HG02678 (cell line): ENCODE measurements at regions not wholly inside any gene's neighbourhood (a gene's known extent, or its start where the extent isn't known, plus 50 kb on each side); places are given as distances from the start of the nearest gene placed in this dataset.
"Not testable (repeated sequence)": the region's sequence is repeated elsewhere in the genome, so short reads cannot be mapped to it uniquely, and the experiment has no call there.

ENCODE experiments used
- ATAC-seq: cut with Tn5 transposase; IDR thresholded peaks from one replicate; pipeline ENCODE4 v1.9.1; 2021; ENCODE audit warnings: mild to moderate bottlenecking, moderate library complexity; ENCODE audit not compliant: unreplicated experiment

DNA sequence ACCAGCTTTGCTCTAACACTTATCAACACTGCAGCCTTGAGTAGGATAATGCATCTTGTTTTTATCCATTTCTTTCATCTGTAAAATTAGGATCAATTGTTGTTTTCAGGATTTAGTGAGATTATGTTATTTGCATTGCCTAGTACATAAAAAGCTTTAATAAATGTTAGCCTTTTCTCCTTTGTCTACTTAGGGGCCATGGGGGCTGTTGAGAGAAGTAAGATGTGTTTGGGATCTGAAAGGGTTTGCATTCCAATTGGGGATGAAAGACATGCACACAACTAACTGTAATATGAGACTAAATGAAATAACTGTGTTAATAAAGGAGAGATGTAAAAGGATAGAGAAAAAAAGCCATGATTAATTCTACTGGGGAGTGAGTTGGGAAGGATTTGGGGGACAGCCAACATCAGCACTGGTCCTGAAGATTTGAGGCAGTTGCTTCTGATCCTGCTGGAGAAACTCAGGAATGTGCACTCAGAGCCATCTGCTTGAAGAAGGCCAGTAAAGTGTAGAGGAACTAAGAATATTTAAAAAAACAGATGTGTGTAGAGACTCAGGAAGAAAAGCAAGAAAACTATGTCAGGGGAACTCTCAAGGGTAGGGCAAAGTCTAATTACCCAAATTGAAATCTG lies 236.3 kb downstream of the OLFM4 start:
- ATAC-seq: no peak

DNA sequence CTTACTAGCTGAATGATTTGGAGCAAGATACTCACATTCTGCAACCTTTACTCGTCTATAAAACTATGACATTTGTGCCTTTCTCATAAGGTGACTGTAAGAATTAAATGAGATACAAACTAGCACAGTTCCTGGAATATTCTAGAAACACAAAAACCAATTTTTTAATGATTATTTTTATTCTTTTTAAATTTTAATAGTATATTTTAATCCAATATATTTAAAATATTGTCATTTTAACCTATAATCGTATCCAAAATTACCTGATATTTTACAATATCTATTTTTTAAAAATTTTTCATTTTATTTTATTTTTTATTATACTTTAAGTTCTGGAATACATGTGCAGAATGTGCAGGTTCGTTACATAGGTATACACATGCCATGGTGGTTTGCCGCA lies 238.1 kb downstream of the OLFM4 start:
- no peak for ATAC-seq

DNA sequence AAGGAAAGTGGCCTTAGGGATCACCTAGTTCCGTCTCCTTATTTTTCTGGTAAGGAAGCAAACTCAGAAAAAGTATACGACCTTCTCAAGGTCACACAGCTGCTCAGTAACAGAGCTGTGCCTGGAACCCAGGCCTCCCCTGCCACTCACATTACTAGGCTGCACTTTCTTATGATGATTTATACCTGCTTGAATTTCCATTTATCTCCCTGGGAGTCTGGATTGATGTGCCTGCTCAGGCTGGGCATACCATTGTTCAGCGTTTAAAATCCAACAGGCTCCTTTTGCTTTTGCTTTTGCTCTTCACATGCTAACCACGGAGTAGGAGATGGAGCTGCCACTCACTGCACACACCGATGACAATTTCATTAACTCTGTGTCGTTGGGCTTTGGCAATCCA lies 241.0 kb downstream of the OLFM4 start:
- no peak for ATAC-seq

DNA sequence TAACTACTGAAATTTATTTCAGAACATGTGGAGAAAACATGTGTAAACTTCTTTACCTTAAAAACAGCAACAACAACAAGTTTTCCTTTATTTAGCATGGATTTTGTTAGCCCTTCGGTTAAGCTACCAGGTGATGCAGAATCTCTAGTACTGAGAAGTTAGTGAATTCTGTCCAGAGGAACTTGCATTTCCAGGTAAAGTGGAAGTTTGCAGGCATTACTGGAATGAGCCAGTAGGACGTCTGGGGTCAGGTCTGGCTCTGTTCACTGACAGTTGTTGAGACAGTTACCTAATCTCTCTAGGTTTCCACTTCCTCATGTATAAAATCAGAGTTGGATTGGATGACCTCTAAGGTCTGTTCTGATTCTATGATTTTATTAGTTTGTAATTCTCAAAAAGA lies 244.3 kb downstream of the OLFM4 start:
- no peak for ATAC-seq

DNA sequence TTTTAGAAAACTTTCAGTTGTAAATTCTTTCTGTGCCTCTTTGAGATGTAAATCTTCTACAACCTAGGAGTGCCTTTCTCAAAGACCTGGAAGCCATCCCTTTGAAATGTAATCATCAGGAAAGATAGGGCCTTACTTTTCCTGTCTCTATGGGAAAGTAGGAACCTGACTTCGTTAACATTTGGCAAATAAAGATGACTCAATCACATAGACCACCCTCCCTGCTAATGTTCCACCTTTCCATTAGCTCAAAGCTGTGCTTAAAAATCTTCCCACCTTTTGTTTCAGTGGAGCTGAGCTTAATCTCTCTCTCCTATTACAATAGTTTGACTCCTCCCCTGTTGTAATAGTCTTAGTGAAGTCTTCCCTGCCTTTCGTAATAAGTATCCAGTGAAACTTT lies 247.7 kb downstream of the OLFM4 start:
- no peak for ATAC-seq

DNA sequence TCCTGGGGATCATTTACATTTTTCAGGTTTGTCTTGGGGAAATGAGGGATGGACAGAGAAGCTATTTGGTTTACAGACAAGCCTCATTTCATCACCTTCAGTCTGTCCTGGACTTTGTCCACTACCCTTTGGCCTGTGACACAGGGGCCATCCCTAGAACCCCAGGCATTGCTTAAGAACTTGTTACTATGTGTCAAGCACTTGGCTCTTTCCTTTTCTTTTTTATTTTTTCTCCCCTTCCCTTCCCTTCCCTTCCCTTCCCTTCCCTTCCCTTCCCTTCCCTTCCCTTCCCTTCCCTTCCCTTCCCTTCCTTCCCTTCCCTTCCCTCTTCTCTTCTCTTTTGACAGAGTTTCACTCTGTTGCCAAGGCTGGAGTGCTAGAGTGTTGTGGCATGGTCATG lies 253.1 kb downstream of the OLFM4 start:
- ATAC-seq: no peak

DNA sequence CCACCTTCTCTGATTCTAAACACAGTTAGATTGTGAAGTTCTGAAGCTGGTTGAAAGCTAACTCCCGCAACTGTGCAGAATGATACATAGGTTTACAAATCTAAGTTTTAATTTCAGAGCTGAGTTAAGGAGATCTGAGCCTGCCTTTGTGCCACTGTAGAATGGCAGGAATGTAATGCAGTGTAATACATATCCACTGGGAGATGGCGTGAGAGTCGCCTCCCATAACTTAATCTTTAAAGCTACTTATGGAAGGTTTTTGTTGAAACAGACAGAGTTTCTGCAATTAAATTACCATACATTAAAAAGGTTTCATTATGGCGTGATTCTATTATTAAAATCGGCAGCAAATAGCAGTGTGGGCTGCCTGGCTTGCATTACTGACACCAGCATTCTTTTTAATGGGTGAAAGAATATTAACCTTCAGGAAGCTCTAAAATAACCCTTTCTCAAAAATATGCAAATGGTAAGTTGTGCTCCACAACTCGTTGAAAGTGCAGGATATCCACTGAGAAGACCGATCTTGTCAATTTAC lies 257.4 kb downstream of the OLFM4 start:
- no peak for ATAC-seq

DNA sequence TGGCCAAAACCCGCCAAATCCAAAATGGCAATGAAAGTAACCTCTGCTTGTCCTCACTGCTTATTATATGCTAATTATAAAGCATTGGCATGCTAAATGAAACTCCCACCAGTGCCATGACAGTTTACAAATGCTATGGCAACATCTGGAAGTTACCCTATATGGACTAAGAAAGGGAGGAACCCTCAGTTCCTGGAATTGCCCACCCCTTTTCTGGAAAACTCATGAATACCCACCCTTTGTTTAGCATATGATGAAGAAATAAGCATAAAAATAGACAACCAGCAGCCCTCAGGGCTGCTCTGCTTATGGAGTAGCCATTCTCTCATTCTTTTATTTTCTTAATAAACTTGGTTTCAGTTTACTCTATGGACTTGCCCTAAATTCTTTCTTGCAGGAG lies 269.8 kb downstream of the OLFM4 start:
- ATAC-seq: no peak

DNA sequence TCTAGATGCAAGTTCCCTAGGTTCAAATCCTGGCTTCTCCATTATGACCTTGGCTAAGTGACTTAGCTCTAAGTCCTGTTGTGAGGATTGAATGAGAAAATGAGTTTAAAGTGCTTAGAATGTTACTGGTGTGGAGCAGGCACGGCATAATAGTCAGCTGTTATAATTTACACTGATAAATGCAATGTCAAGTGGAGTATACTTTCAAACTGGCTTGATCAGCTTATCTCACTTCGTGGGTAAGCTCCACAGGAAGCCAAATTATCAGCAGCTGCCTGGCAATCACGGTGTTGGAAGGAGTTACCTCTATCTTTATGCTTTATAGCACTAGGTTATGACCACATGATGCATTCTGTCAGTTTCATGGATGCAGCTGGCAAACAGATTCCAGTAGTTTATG lies 272.8 kb downstream of the OLFM4 start:
- no peak for ATAC-seq

DNA sequence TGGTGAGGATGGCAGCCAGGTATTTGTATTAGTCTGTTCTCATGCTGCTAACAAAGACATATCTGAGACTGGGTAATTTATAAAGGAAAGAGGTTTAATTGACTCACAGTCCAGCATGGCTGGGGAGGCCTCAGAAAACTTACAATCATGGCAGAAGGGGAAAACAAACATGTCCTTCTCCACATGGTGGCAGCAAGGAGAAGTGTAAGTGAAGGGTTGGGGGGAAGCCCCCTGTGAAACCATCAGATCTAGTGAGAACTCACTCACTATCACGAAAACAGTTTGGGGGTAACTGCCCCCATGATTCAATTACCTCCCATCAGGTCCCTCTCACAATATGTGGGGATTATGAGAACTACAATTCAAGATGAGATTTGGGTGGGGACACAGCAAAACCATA lies 276.8 kb downstream of the OLFM4 start:
- ATAC-seq: not testable (repeated sequence)

DNA sequence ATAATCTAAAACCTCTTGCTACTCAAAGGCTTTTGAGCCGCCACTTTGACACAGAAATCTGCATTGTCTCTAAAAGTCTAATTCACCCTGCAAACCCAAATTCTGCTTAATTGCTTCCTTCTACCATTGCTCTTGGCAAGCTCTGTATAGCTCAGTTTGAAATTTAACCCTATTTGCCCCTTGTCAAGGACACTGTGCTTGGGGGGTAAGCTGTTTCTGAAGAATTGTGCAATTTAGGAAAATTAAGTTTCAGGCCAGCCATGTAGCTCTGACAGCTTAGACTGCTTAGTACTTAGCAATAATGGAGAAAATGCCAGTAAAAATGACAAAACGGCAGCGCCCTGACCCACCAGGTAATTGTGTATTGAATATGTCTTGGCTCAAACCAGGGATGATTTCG lies 282.2 kb downstream of the OLFM4 start:
- no peak for ATAC-seq

DNA sequence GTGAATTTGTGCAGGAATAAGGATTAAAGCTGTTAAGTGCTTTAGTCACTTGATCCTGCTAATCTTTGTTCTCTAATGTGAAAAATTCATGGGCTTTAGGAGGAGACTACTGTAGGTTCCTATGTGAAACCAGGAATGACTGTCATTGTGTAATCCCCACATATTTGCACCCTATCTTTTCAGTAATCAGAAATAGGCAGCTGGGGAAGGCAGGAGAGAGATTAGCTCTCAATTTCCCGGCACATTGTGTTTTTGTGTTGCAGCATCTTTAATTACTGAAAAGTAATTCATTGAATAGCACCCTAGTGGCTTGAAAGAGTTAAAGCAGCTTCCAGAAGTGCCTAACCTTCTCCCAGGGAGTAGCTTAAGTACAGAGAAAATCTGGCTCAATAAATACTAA lies 282.9 kb downstream of the OLFM4 start:
- no peak for ATAC-seq

DNA sequence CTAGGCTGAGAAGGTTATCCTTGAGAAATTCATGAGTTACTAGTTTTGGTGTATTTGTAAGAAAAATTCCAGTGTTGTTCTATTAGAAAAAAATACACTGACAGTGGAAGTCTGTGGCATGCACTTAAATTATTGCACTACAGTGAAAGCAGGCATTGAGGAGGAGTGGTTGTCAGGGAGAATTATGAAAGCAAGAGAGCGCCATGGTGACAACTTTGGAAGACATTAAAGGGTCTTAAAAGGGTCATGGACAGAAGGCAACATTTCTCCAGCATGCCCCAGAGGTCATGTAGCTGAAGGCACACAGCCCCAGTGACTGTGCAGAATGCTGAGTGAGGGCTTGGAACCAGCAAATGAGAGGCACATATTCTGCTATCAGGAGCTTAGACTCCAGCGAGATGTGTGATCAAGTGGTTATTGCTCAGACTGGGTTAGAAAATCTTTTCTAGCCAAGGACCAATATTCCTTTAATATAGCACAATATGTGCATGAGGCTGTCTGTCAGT lies 292.7 kb downstream of the OLFM4 start:
- ATAC-seq: no peak

DNA sequence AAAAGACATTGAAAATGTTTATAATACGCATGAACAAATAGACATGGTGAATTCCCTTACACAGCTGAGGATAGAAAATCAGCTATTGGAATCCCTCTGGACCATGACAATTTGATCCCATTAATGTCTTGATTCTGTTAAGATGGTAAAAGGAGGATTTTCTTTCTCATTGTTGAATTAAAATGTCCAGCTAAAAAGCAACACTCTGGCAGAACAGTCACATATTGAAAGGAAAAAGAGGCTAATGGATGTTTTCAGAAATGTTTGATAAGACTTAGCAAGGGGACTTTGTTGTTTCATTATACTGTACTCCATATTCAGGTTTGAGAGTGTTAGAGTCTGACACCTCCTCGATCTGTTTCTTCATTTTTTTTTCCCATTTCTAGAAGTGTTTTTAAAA lies 296.0 kb downstream of the OLFM4 start:
- no peak for ATAC-seq

DNA sequence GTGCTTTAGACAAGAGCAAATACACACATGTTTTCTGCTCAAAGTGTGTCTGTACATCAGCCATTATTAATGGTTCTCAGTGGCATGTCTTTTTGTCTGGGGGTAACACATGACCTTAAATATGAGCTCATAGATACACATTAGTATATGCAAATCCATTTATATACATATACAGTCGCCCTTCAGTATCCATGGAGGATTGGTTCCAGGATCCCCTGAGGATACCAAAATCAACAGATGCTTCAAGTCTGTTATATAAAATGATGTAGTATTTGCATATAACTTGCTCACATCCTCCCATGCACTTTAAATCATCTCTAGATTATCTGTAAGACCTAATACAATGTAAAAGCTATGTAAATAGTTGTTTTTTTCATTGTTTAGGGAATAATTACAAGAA lies 298.1 kb downstream of the OLFM4 start:
- ATAC-seq: no peak

DNA sequence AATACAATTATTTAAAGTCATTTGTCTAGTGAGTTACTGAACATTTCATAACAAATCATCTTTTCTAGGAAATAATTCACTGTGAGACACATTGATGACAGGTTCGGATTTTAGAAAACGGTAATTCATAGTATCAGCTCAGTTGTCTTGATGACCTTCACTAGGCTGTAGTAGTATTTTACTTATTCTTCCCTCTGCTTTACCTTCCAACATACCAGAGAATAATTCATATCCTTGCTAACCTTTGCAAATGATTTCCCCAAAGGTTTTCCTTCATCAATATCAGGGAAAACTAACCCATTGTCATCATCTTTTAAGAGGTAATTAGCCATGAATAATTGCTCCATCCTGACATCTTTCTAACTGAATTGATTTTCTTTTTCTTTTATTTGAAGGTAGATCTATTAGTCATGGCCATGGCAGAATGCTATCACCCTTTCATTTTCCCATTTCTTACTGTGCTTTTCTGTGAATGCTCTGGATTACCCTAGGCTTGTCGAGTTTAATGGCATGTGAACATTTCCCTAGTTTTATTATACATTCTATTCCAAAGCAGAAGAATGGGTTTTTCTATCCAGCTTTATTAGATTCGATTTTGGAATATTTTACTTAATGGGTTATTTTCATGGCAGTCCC lies 299.2 kb downstream of the OLFM4 start:
- ATAC-seq: no peak

DNA sequence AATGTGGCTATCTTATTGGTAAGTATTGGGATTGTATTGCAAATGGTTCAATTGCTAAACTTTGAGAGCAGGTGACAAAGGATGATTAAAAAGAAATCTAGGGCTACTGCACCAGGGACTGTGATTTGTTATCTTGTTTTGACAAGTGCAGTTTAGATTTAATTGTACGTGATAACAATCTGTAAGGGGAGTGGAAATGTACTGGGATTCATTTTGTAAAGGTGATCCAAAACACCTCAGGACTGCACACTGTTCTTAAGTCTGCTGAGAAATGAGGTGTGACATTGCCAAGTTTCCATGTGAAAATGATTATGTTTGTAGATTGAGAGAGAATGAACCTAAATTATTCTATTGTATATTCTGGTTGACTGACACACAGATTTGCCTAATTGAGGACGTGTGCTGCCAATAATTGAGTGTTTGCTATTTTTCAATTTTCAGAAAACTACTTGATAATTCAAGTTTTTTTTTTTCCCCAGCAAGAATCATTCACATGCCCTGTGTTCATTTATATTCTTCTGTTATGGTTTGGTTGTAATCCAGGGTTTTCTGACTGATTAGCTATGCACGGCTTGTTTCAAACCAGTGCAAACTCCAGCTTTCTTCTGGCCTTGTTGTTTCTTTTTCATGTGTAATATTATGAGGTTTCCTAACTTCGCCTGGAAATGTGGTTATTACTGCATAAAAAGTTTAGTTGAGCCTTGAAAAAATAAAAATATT lies 308.0 kb downstream of the OLFM4 start:
- no peak for ATAC-seq

DNA sequence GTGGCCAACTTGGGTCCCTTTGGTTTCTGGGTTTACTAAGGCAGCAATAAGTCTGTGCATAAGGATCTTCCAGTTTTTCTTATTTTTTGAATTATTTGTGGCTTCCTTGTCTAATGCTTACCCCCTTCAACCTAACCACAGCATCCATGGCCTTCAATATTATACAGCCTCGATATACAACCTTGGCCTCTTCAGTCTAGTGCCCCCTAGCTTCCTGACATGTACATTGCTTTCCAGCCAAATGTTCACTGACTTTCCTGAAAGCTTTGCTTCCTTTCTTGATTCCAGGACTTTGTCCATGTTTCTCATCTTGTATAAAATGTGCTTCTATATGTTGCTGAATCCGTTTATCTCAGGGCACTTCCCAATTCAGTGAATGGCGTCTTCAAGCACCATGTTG lies 310.1 kb downstream of the OLFM4 start:
- ATAC-seq: no peak

DNA sequence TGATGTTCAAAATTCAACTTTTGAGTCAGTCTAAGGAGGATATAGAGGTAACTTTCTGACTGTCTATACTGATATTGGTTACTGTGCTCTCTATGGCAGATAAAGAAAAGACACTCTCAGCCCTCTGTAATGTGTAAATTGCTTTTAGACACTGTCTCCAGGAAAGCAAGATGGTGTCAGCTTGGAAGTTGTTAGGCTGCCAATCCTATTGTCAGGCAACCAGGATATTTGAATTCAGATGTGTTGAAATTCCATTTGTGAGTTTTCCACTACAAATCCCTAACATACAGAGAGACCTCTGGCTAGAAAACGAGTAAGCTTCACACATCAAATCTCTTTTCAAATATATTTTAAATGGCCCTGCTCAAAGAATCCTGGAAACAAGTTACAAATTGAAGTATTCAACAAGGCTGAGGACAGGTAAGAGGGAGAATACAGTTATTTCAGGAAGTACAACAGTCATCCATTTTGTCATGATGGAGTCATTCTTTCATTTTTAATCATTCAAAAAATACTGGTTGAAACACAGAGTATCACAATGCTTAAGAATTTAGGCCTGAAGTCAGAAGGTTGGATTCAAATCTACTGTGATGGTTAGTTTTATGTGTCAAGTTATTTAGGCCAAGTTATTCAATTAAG lies 312.0 kb downstream of the OLFM4 start:
- ATAC-seq: no peak

DNA sequence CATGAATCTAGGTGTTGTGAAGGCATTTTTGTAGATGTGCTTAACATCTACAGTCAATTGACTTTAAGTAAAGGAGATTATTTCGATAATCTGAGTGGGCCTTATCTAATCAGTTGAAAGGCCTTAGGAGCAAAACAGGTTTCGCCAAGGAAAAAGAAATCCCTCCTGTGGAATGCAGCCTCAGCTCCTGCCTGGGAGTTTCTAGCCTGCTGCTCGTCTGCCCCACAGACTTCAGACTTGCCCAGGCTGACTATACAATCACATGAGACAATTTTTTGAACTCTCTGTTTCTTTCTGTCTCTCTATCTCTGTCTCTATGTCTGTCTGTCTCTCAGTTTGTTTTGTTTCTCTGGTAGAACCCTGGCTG lies 312.5 kb downstream of the OLFM4 start:
- no peak for ATAC-seq

DNA sequence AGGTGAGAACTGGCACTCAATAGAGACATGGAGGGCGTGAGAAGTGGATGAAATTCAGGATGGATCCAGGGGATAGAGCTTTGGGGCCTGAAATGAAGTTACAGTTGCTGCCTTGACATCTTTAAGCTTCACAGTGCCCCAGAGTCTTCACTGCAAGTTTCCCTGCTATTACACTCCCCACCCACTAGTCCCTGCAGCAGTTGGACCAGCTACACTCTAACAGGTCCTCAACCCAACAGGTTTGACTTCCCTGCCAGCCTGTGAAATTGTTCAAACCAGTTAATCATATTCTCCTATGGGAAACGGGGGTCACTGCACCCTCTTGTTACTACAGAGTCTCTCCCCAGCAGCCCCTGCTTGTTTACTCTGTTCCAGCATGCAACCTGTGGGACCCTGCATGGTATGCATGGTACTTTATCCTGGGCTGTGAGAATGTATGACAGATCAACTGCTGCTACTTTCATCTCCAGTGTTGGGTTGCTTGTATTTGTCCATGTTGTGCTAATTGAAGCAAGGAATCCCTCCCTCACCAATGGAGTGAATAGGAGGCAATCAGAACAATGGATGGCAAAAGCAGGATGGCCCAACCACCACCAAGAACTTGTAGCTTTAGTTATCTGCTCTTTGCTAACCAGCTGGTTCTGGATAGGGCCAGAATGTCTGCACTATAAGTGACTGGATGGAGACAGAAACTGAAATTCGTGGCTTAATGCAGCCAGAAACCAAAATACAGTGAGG lies 314.2 kb downstream of the OLFM4 start:
- ATAC-seq: no peak
